C4-2B (cell line): ENCODE measurements at regions not wholly inside any gene's neighbourhood (a gene's known extent, or its start where the extent isn't known, plus 50 kb on each side); places are given as distances from the start of the nearest gene placed in this dataset.

Experiments used
- ZFX ChIP-seq: fragments of 450-650 bp; IDR thresholded peaks from 2 replicates; pipeline ENCODE4 v1.6.1; 2017
- TF ChIP-seq, protein P1 (sequence below): fragments of 450-650 bp; conservative IDR thresholded peaks from 2 replicates; pipeline ENCODE4 v1.5.1; 2017; ENCODE audit warnings: mild to moderate bottlenecking

DNA sequence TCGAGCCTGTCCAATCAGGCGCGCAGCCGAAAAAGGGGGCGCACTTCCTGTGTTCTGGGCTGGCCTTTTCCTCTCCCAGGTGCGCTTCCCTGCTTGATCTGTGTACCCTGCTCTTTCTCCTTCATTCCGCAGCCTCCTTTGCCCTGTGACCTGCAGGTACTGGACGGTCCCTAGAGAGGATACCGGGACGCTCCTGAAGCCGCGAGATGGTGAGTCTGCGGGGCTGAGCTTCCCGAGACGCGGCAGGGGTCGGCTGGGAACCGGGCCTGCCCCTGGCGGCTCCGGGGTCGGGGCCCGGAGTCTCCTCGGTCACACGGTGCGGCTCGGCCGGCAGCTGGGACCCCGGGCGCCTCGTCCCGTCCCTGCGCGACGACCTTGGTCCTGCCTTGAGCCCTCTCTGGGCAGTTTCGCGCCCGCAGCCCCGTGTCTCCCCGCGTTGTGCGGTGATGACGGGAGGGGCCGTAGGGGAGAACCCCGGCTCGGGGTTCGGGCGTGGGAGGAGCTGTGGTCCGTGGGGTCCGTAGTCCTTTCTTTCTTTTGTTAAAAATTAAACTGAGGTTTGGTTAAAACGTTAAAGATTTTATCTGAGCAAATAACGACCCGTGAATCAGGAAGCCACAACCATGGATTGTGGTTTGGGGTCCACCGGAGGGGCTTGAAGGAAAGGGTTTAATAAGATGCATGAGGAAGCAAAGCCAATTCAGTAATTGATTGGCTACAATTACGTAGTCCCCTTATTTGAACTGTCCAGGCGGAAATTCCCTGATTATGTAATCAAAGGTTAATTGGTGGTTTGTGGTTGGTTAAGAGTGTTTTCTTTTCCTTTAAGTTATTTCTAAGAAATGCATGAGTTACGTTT is 172.8 kb upstream of the ZNF267 start:
- TF ChIP-seq, protein P1, sequence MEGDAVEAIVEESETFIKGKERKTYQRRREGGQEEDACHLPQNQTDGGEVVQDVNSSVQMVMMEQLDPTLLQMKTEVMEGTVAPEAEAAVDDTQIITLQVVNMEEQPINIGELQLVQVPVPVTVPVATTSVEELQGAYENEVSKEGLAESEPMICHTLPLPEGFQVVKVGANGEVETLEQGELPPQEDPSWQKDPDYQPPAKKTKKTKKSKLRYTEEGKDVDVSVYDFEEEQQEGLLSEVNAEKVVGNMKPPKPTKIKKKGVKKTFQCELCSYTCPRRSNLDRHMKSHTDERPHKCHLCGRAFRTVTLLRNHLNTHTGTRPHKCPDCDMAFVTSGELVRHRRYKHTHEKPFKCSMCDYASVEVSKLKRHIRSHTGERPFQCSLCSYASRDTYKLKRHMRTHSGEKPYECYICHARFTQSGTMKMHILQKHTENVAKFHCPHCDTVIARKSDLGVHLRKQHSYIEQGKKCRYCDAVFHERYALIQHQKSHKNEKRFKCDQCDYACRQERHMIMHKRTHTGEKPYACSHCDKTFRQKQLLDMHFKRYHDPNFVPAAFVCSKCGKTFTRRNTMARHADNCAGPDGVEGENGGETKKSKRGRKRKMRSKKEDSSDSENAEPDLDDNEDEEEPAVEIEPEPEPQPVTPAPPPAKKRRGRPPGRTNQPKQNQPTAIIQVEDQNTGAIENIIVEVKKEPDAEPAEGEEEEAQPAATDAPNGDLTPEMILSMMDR, result no peak
- TF ChIP-seq ZFX, result peak; percentile 57; the same call in 1 of the 2 replicates
